ENCODE measurements at regions not wholly inside any gene's neighbourhood (a gene's known extent, or its start where the extent isn't known, plus 50 kb on each side); places are given as distances from the start of the nearest gene placed in this dataset.

- TF ChIP-seq, protein P1, sequence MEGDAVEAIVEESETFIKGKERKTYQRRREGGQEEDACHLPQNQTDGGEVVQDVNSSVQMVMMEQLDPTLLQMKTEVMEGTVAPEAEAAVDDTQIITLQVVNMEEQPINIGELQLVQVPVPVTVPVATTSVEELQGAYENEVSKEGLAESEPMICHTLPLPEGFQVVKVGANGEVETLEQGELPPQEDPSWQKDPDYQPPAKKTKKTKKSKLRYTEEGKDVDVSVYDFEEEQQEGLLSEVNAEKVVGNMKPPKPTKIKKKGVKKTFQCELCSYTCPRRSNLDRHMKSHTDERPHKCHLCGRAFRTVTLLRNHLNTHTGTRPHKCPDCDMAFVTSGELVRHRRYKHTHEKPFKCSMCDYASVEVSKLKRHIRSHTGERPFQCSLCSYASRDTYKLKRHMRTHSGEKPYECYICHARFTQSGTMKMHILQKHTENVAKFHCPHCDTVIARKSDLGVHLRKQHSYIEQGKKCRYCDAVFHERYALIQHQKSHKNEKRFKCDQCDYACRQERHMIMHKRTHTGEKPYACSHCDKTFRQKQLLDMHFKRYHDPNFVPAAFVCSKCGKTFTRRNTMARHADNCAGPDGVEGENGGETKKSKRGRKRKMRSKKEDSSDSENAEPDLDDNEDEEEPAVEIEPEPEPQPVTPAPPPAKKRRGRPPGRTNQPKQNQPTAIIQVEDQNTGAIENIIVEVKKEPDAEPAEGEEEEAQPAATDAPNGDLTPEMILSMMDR (IDR thresholded peaks at IDR 0.05), result no peak
- TF ChIP-seq ZFX (IDR thresholded peaks at IDR 0.05; ENCODE audit: borderline replicate concordance), result no peak
Measured at GRCh38 chr4:176470671-176471070, 150.9 kb downstream of the SPCS3 start.
